Activated CD4-positive, alpha-beta memory T cell treated with anti-CD3 and anti-CD28 coated beads, Interleukin-2, amount 10 ng/mL, durations not matched to agents 7 days and 5 days (primary cell): ENCODE measurements at regions not wholly inside any gene's neighbourhood (a gene's known extent, or its start where the extent isn't known, plus 50 kb on each side); places are given as distances from the start of the nearest gene placed in this dataset.

Experiments used
- CTCF ChIA-PET: fragments of 350-600 bp; sonication (Branson Sonifier 250); formaldehyde crosslinking; loops from one replicate; lab custom pipeline; 2021; ENCODE audit warnings: antibody characterized with exemption, inconsistent platforms; lab: Charles Lee
- POLR2A ChIA-PET: fragments of 350-600 bp; sonication (Branson Sonifier 250); formaldehyde crosslinking; loops from one replicate; lab custom pipeline; 2021; ENCODE audit warnings: antibody characterized with exemption; lab: Charles Lee
- DNase-seq: peaks from one replicate; pipeline ENCODE4 v3.0.0-alpha.2; 2020
- H3K27ac Mint-ChIP-seq: one replicate; pipeline ENCODE4 v1.8.0; 2021; ENCODE audit warnings: mild to moderate bottlenecking, mixed read lengths
- H3K27me3 Mint-ChIP-seq: one replicate; pipeline ENCODE4 v1.8.0; 2021; ENCODE audit warnings: mixed read lengths
- H3K36me3 Mint-ChIP-seq: one replicate; pipeline ENCODE4 v1.8.0; 2021; ENCODE audit warnings: low read depth, mixed read lengths
- H3K4me1 Mint-ChIP-seq: one replicate; pipeline ENCODE4 v1.8.0; 2021; ENCODE audit warnings: mixed read lengths
- H3K4me3 Mint-ChIP-seq: one replicate; pipeline ENCODE4 v1.8.0; 2021; ENCODE audit warnings: mild to moderate bottlenecking, mixed read lengths
- H3K9me3 Mint-ChIP-seq: one replicate; pipeline ENCODE4 v1.8.0; 2021; ENCODE audit warnings: mixed read lengths

GRCh38 chr11:27187848-27188621, 147.4 kb downstream of the BBOX1 start:
- H3K9me3 Mint-ChIP-seq, result no peaks in the 10 kb centered on the region
- DNase-seq, result no peak

GRCh38 chr11:27187075-27187847, 146.6 kb downstream of the BBOX1 start:
- H3K4me3 Mint-ChIP-seq, result no peak overlapping the region
- H3K27ac Mint-ChIP-seq, result no peak overlapping the region
- ChIA-PET POLR2A (no interaction called here), CTCF (interaction anchor here (0.6 to 2.4 kb wide), 2 partner anchors 298 kb away, joined by 3 to 22 read pairs; no protein-coding TSS in a partner anchor)
- no peak for DNase-seq
- H3K36me3 Mint-ChIP-seq, result no peaks in the 10 kb centered on the region
- no peaks in the 10 kb centered on the region for H3K9me3 Mint-ChIP-seq
- peaks cover 20% of the 10 kb centered on the region for H3K27me3 Mint-ChIP-seq
- no peaks in the 10 kb centered on the region for H3K4me1 Mint-ChIP-seq

More at GRCh38 chr11:27187848-27188621, 147.4 kb downstream of the BBOX1 start:
- no peak overlapping the region for H3K4me3 Mint-ChIP-seq
- no peaks in the 10 kb centered on the region for H3K4me1 Mint-ChIP-seq
- H3K36me3 Mint-ChIP-seq, result no peaks in the 10 kb centered on the region
- H3K27ac Mint-ChIP-seq, result no peak overlapping the region
- ChIA-PET POLR2A (no interaction called here), CTCF (no interaction called here)
- peaks cover 20% of the 10 kb centered on the region for H3K27me3 Mint-ChIP-seq

- Mint-ChIP-seq H3K4me1 (no peaks in the 10 kb centered on the region), H3K9me3 (no peaks in the 10 kb centered on the region), H3K27ac (no peak overlapping the region), H3K27me3 (peaks cover 20% of the 10 kb centered on the region), H3K4me3 (no peak overlapping the region), H3K36me3 (no peaks in the 10 kb centered on the region)
- ChIA-PET POLR2A (no interaction called here), CTCF (interaction anchor here (2.4 kb wide), 1 partner anchor 299 kb away, joined by 22 read pairs; no protein-coding TSS in a partner anchor)
- no peak for DNase-seq
Measured at GRCh38 chr11:27186580-27186979, 146.0 kb downstream of the BBOX1 start.

GRCh38 chr11:27184458-27185312, 144.1 kb downstream of the BBOX1 start:
- no peak for DNase-seq
- Mint-ChIP-seq H3K36me3 (no peaks in the 10 kb centered on the region), H3K4me1 (no peaks in the 10 kb centered on the region), H3K27ac (no peak overlapping the region), H3K4me3 (no peak overlapping the region), H3K27me3 (peaks cover 14% of the 10 kb centered on the region), H3K9me3 (no peaks in the 10 kb centered on the region)
- CTCF ChIA-PET, result interaction anchor here (1.1 to 2.4 kb wide), 6 partner anchors 17 to 311 kb away, joined by 3 to 22 read pairs (median 6); no protein-coding TSS in a partner anchor
- POLR2A ChIA-PET, result no interaction called here

- no peaks in the 10 kb centered on the region for H3K36me3 Mint-ChIP-seq
- H3K27ac Mint-ChIP-seq, result no peak overlapping the region
- ChIA-PET CTCF (interaction anchor here (0.8 to 2.0 kb wide), 7 partner anchors 10 to 312 kb away, joined by 3 to 20 read pairs (median 3); no protein-coding TSS in a partner anchor), POLR2A (no interaction called here)
- no peak overlapping the region for H3K4me3 Mint-ChIP-seq
- no peaks in the 10 kb centered on the region for H3K9me3 Mint-ChIP-seq
- DNase-seq, result peak; percentile 31
- H3K27me3 Mint-ChIP-seq, result peaks cover 14% of the 10 kb centered on the region
- H3K4me1 Mint-ChIP-seq, result no peaks in the 10 kb centered on the region
Measured at GRCh38 chr11:27183672-27184457, 143.2 kb downstream of the BBOX1 start.

- ChIA-PET POLR2A (no interaction called here), CTCF (no interaction called here)
- Mint-ChIP-seq H3K9me3 (no peaks in the 10 kb centered on the region), H3K27me3 (peaks cover 1% of the 10 kb centered on the region), H3K4me1 (no peaks in the 10 kb centered on the region), H3K27ac (no peak overlapping the region), H3K36me3 (no peaks in the 10 kb centered on the region), H3K4me3 (no peak overlapping the region)
- no peak for DNase-seq
Measured at GRCh38 chr11:27179334-27179733, 138.7 kb downstream of the BBOX1 start.

GRCh38 chr11:27178859-27179258, 138.2 kb downstream of the BBOX1 start:
- Mint-ChIP-seq H3K36me3 (no peaks in the 10 kb centered on the region), H3K27ac (no peak overlapping the region), H3K4me1 (no peaks in the 10 kb centered on the region), H3K27me3 (peaks cover 1% of the 10 kb centered on the region), H3K4me3 (no peak overlapping the region), H3K9me3 (no peaks in the 10 kb centered on the region)
- DNase-seq, result no peak
- ChIA-PET POLR2A (no interaction called here), CTCF (no interaction called here)
